ENCODE measurements at regions not wholly inside any gene's neighbourhood (a gene's known extent, or its start where the extent isn't known, plus 50 kb on each side); places are given as distances from the start of the nearest gene placed in this dataset.

GRCh38 chr4:96654045-96654444, 814.2 kb downstream of the PDHA2 start:
- Mint-ChIP-seq H3K4me1 (ENCODE audit: low read depth) (no peaks in the 10 kb centered on the region), H3K27ac (no peak overlapping the region), H3K27me3 (ENCODE audit: insufficient read depth) (no peaks in the 10 kb centered on the region), H3K36me3 (ENCODE audit: low read depth) (no peaks in the 10 kb centered on the region), H3K4me3 (no peak overlapping the region), H3K9me3 (peaks cover 31% of the 10 kb centered on the region)
- DNase-seq = no peak
- TF ChIP-seq CTCF (IDR thresholded peaks at IDR 0.05) = no peak

- Mint-ChIP-seq H3K4me1 (ENCODE audit: low read depth) (no peaks in the 10 kb centered on the region), H3K27me3 (ENCODE audit: insufficient read depth) (no peaks in the 10 kb centered on the region; the same call in 1 of the 2 replicates), H3K9me3 (peaks cover 27% of the 10 kb centered on the region), H3K27ac (no peak overlapping the region), H3K36me3 (ENCODE audit: low read depth) (no peaks in the 10 kb centered on the region), H3K4me3 (no peak overlapping the region)
- TF ChIP-seq CTCF (IDR thresholded peaks at IDR 0.05) = no peak
- no peak for DNase-seq
Measured at GRCh38 chr4:96670381-96670780, 830.5 kb downstream of the PDHA2 start.

GRCh38 chr4:96675416-96675815, 835.5 kb downstream of the PDHA2 start:
- H3K9me3 Mint-ChIP-seq = peaks cover 40% of the 10 kb centered on the region

GRCh38 chr4:96675896-96676295, 836.0 kb downstream of the PDHA2 start:
- TF ChIP-seq CTCF (IDR thresholded peaks at IDR 0.05) = no peak
- Mint-ChIP-seq H3K4me3 (no peak overlapping the region), H3K36me3 (ENCODE audit: low read depth) (no peaks in the 10 kb centered on the region), H3K27ac (no peak overlapping the region), H3K4me1 (ENCODE audit: low read depth) (no peaks in the 10 kb centered on the region), H3K27me3 (ENCODE audit: insufficient read depth) (no peaks in the 10 kb centered on the region; the same call in 1 of the 2 replicates), H3K9me3 (peaks cover 43% of the 10 kb centered on the region)
- no peak for DNase-seq

More at GRCh38 chr4:96675416-96675815, 835.5 kb downstream of the PDHA2 start:
- Mint-ChIP-seq H3K4me3 (no peak overlapping the region), H3K27ac (no peak overlapping the region), H3K36me3 (ENCODE audit: low read depth) (no peaks in the 10 kb centered on the region), H3K4me1 (ENCODE audit: low read depth) (no peaks in the 10 kb centered on the region), H3K27me3 (ENCODE audit: insufficient read depth) (no peaks in the 10 kb centered on the region; the same call in 1 of the 2 replicates)
- no peak for TF ChIP-seq CTCF (IDR thresholded peaks at IDR 0.05)
- no peak for DNase-seq

- Mint-ChIP-seq H3K27me3 (ENCODE audit: insufficient read depth) (no peaks in the 10 kb centered on the region; the same call in 1 of the 2 replicates), H3K36me3 (ENCODE audit: low read depth) (no peaks in the 10 kb centered on the region), H3K4me1 (ENCODE audit: low read depth) (no peaks in the 10 kb centered on the region), H3K27ac (no peak overlapping the region), H3K9me3 (peaks cover 44% of the 10 kb centered on the region), H3K4me3 (no peak overlapping the region)
- no peak for TF ChIP-seq CTCF (IDR thresholded peaks at IDR 0.05)
- DNase-seq = no peak
Measured at GRCh38 chr4:96676754-96677435, 837.0 kb downstream of the PDHA2 start.
